ENCODE measurements at regions not wholly inside any gene's neighbourhood (a gene's known extent, or its start where the extent isn't known, plus 50 kb on each side); places are given as distances from the start of the nearest gene placed in this dataset.

DNA sequence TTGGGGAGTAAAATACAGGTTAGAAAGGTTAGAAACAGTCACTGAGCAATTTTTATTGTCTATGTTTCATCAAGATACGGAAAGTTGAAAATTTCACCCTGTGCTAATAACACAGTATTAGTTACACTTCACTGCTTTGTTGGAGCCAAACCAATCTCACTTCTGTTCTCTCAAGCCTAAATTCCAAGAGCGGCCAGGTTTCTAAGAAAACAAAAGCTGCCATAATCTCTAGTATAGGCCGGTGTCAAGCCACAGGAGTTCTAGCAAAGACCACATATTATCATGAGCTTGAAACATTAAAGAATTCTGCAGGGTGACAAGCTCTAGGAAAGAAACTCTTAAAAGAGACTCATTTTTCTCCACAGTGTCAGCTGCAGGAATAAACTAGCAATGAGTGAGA lies 128.7 kb downstream of the TXNL1 start:
- H3K27ac ChIP-seq (ENCODE audit: low read length) = no peak overlapping the region
- ChIA-PET CTCF (no interaction called here), POLR2A (no interaction called here)
- in situ Hi-C loops (cut with HindIII; ENCODE audit: low pct_unique_long_range_greater_than_20kb, low sequenced_read_pairs) (no loop called here), intact Hi-C loops (cut with micrococcal nuclease; ENCODE audit: unreplicated experiment) (no loop called here)
- no peaks in the 10 kb centered on the region for H3K9me3 ChIP-seq (ENCODE audit: control insufficient read depth, insufficient read depth, low read depth, low read length)
- BruUV-seq (replicated peaks) = no TSS peak
- H3K27me3 ChIP-seq (ENCODE audit: control insufficient read depth, insufficient read depth, low read length) = no peaks in the 10 kb centered on the region
- ATAC-seq (no peak), DNase-seq (ENCODE audit: low read depth, low spot score) (no peak)
- H3K4me3 ChIP-seq (ENCODE audit: low read depth in 2 of 2, low read length in 2 of 2) = no peak overlapping the region
- TF ChIP-seq SIN3A (IDR thresholded peaks at IDR 0.05; ENCODE audit: borderline replicate concordance, insufficient read depth, low read depth, low read length) = no peak
- no peak for TF ChIP-seq REST (IDR thresholded peaks at IDR 0.05; ENCODE audit: insufficient read depth in 1 of 2, low read depth in 2 of 2, low read length in 1 of 2)
- no peak for TF ChIP-seq POLR2AphosphoS5 (IDR thresholded peaks at IDR 0.05; ENCODE audit: low read depth, low read length)
- no peaks in the 10 kb centered on the region for H3K4me1 ChIP-seq (ENCODE audit: control insufficient read depth, insufficient read depth, low read length)
- H3K36me3 ChIP-seq (ENCODE audit: control insufficient read depth, insufficient read depth, low read length) = no peaks in the 10 kb centered on the region

DNA sequence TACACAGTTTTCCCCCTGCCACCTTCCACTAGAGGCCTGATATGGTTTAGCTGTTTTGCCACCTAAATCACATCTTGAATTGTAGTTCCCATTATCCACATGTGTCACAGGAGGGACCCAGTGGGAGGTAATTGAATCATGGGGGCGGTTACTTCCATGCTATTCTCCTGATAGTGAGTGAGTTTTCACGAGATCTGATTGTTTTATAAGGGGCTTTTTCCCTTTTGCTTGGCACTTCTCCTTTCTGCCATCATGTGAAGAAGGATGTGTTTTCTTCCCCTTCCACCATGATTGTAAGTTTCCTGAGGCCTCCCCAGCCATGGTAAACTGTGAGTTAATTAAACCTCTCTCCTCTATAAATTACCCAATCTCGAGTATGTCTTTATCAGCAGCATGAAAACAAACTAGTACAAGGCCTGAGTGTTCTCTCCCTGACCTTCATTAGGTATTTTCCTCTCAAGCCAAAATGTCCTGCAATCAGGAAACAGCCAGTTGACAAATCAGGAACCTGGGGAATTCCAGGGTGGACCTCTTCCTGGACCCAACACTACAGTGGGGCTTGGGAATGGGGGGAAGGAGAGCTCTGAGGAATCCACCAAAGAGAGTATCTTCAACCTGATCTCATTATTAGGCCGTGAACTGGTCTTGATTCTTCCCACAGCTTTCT lies 129.9 kb downstream of the TXNL1 start:
- ATAC-seq (no peak), DNase-seq (ENCODE audit: low read depth, low spot score) (no peak)
- no peaks in the 10 kb centered on the region for H3K9me3 ChIP-seq (ENCODE audit: control insufficient read depth, insufficient read depth, low read depth, low read length)
- CTCF ChIA-PET = no interaction called here
- intact Hi-C loops (cut with micrococcal nuclease; ENCODE audit: unreplicated experiment) = no loop called here
- H3K4me1 ChIP-seq (ENCODE audit: control insufficient read depth, insufficient read depth, low read length) = no peaks in the 10 kb centered on the region
- H3K4me3 ChIP-seq (ENCODE audit: low read depth in 2 of 2, low read length in 2 of 2) = no peak overlapping the region
- H3K27me3 ChIP-seq (ENCODE audit: control insufficient read depth, insufficient read depth, low read length) = no peaks in the 10 kb centered on the region
- in situ Hi-C loops (cut with HindIII; ENCODE audit: low pct_unique_long_range_greater_than_20kb, low sequenced_read_pairs) = no loop called here
- POLR2A ChIA-PET = no interaction called here
- TF ChIP-seq POLR2AphosphoS5 (IDR thresholded peaks at IDR 0.05; ENCODE audit: low read depth, low read length) (no peak), TCF7L2 (IDR thresholded peaks at IDR 0.05; ENCODE audit: low read depth, low read length) (no peak), REST (IDR thresholded peaks at IDR 0.05; ENCODE audit: insufficient read depth in 1 of 2, low read depth in 2 of 2, low read length in 1 of 2) (no peak), CTCF (IDR thresholded peaks at IDR 0.05) (no peak), SIN3A (IDR thresholded peaks at IDR 0.05; ENCODE audit: borderline replicate concordance, insufficient read depth, low read depth, low read length) (no peak)
- no peak overlapping the region for H3K27ac ChIP-seq (ENCODE audit: low read length)
- no peaks in the 10 kb centered on the region for H3K36me3 ChIP-seq (ENCODE audit: control insufficient read depth, insufficient read depth, low read length)
- BruUV-seq (replicated peaks) = no TSS peak

All from Panc1 (cell line).